Psoas muscle (tissue), 7 donors: ENCODE measurements at regions not wholly inside any gene's neighbourhood (a gene's known extent, or its start where the extent isn't known, plus 50 kb on each side); places are given as distances from the start of the nearest gene placed in this dataset.

Source experiments
- ATAC-seq, 4 donors: fragments of 200-7000 bp; cut with Tn5 transposase; one replicate each; pipeline ENCODE4 v1.9.1; 2020; ENCODE audit warnings: moderate library complexity in 3 of 4, mild to moderate bottlenecking in 2 of 4
- DNase-seq, 2 donors: peaks; one replicate each; pipeline ENCODE4 v3.0.0-alpha.2; 2020
- H3K27ac ChIP-seq: fragments of 200-600 bp; one replicate; pipeline ENCODE4 v1.8.0; 2022
- H3K27me3 ChIP-seq, 3 donors: fragments of 200-600 bp in 1 of 3; one replicate each; pipeline versions ENCODE4 v1.6.1 to v1.8.0; 2013 to 2022; ENCODE audit warnings: low read length in 2 of 3, mild to moderate bottlenecking in 2 of 3, moderate library complexity in 1 of 3; ENCODE audit not compliant: insufficient read depth in 3 of 3
- H3K36me3 ChIP-seq, 2 donors: fragments of 200-600 bp in 1 of 2; one replicate each; pipeline versions ENCODE4 v1.6.1 to v1.8.0; 2013 to 2022; ENCODE audit warnings: low read depth in 1 of 2, mild to moderate bottlenecking in 1 of 2, moderate library complexity in 1 of 2; ENCODE audit not compliant: insufficient read depth in 1 of 2
- H3K4me1 ChIP-seq: fragments of 200-600 bp; one replicate; pipeline ENCODE4 v1.8.0; 2022
- H3K4me3 ChIP-seq: fragments of 200-600 bp; one replicate; pipeline ENCODE4 v1.8.0; 2022; ENCODE audit warnings: mild to moderate bottlenecking
- H3K9me3 ChIP-seq: fragments of 200-600 bp; one replicate; pipeline ENCODE4 v1.8.0; 2022
- CTCF ChIP-seq: fragments of 200-600 bp; IDR thresholded peaks from one replicate; pipeline ENCODE4 v1.8.0; 2022; ENCODE audit warnings: antibody characterized with exemption
- WGBS, 3 donors: extraction: QIAGEN DNeasy Blood & Tissue Kit; methylation state at CpG; one replicate each; pipeline versions ENCODE4 v1.1.6 to v1.1.7; 2013; 5-methylcytosine and 5-hydroxymethylcytosine counted together
- intact Hi-C, 2 donors: fragments of 100-400 bp; cut with DNase I; formaldehyde crosslinking; loops; one replicate each; pipeline versions ENCODE4 v1.11.0 to v1.14.2; 2022
- donor health status: healthy with polysubstance abuse.
- donor health status: DM: no; HTN: no; CAD: no; lungs with moderate emphysema.
- donor health status: Bipolar disorder and iron deficiency.
- donor health status: healthy.
- donor health status: DM: yes; HTN: yes; CAD: no.
- donor health status: DM: no; HTN: no; CAD: no.
- donor health status: DM: yes; HTN: yes; CAD: no.

GRCh38 chr5:40399349-40399748 is 280.4 kb upstream of the PTGER4 start:
- no peak for TF ChIP-seq CTCF
- no peaks in the 10 kb centered on the region for H3K36me3 ChIP-seq
- ATAC-seq, result no peak
- DNase-seq, result no peak
- no peaks in the 10 kb centered on the region for H3K4me1 ChIP-seq
- H3K27me3 ChIP-seq, result no peaks in the 10 kb centered on the region
- no peaks in the 10 kb centered on the region for H3K9me3 ChIP-seq
- 91 to 97% (median 97%) methylated on average over 1 of the region's 1 CpG for WGBS, 3 donors
- intact Hi-C loops, result no loop called here
- no peak overlapping the region for H3K27ac ChIP-seq
- no peak overlapping the region for H3K4me3 ChIP-seq

DNA sequence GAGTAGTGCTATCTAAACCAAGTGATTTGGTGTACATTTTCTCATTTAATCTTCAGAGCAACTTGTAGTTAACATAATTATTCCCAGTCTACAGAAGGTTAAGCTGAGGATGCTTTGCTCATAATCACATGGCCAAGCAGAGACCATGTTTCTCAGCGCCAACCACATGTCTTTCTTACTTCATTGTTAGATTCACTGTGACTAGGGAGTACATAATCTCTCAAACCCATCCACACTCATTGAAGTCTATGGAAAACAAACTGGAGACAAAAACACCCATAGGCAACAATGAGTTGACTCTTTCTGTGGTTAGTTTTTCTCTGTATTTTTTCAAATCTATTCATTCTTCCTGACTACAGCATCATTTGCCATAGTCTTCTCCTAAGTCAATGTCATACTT is 281.7 kb upstream of the PTGER4 start:
- no peak for DNase-seq
- H3K4me1 ChIP-seq, result no peaks in the 10 kb centered on the region

GRCh38 chr5:40397091-40397490 is 282.6 kb upstream of the PTGER4 start:
- H3K36me3 ChIP-seq, result no peaks in the 10 kb centered on the region
- no peak for ATAC-seq
- intact Hi-C loops, result no loop called here
- H3K9me3 ChIP-seq, result no peaks in the 10 kb centered on the region
- H3K4me3 ChIP-seq, result no peak overlapping the region
- no peaks in the 10 kb centered on the region for H3K27me3 ChIP-seq
- no peaks in the 10 kb centered on the region for H3K4me1 ChIP-seq
- TF ChIP-seq CTCF, result no peak
- no peak overlapping the region for H3K27ac ChIP-seq
- WGBS, 3 donors, result 33 to 61% (median 59%) methylated on average over 2 of the region's 2 CpGs
- no peak for DNase-seq

More for the DNA sequence above, 281.7 kb upstream of the PTGER4 start:
- no peaks in the 10 kb centered on the region for H3K27me3 ChIP-seq
- no peaks in the 10 kb centered on the region for H3K36me3 ChIP-seq
- no peak for TF ChIP-seq CTCF
- no peaks in the 10 kb centered on the region for H3K9me3 ChIP-seq
- no peak for ATAC-seq
- intact Hi-C loops, result no loop called here
- no peak overlapping the region for H3K27ac ChIP-seq
- no peak overlapping the region for H3K4me3 ChIP-seq
- 96 to 100% (median 98%) methylated on average over 1 of the region's 1 CpG for WGBS, 3 donors

DNA sequence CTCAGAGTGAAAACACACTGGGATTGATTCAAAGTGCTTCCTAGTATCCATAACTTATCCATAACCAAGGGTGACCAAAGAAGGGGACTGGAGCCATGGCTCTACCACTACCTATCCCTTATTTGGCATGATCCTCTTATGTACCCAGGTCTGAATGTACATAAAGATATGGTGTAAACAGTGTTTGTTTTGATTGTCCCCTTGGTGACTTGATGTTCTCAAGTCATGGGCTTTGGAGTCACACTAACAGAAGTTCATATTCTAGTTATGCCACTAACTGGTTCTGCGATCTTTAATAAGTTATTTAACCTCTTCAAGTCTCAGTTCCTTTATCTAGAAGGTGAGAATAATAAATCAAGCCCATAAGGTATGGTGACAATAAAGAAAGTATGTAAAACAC is 283.4 kb upstream of the PTGER4 start:
- WGBS, 3 donors, result 95 to 100% (median 97%) methylated on average over 1 of the region's 1 CpG
- Histone ChIP-seq H3K9me3 (no peaks in the 10 kb centered on the region), H3K27ac (no peak overlapping the region), H3K36me3 (no peaks in the 10 kb centered on the region), H3K4me3 (no peak overlapping the region), H3K4me1 (no peaks in the 10 kb centered on the region), H3K27me3 (no peaks in the 10 kb centered on the region)
- DNase-seq, result no peak
- intact Hi-C loops, result no loop called here
- TF ChIP-seq CTCF, result no peak
- no peak for ATAC-seq

- H3K36me3 ChIP-seq, result no peaks in the 10 kb centered on the region
- 17 to 21% (median 18%) methylated on average over 4 of the region's 4 CpGs for WGBS, 3 donors
- no peak overlapping the region for H3K4me3 ChIP-seq
- no peak for TF ChIP-seq CTCF
- H3K27me3 ChIP-seq, result no peaks in the 10 kb centered on the region
- no peak for ATAC-seq
- no peaks in the 10 kb centered on the region for H3K9me3 ChIP-seq
- no peak overlapping the region for H3K27ac ChIP-seq
- DNase-seq, result no peak
- intact Hi-C loops, result no loop called here
- no peaks in the 10 kb centered on the region for H3K4me1 ChIP-seq
Observed at GRCh38 chr5:40395251-40395650, 284.5 kb upstream of the PTGER4 start.
